ENCODE measurements at regions not wholly inside any gene's neighbourhood (a gene's known extent, or its start where the extent isn't known, plus 50 kb on each side); places are given as distances from the start of the nearest gene placed in this dataset.
"Not testable (repeated sequence)": the region's sequence is repeated elsewhere in the genome, so short reads cannot be mapped to it uniquely, and the experiment has no call there.

GRCh38 chr16:65418435-65418834 is 296.6 kb upstream of the CDH11 start:
- no peak for DNase-seq (ENCODE audit: low read depth in 4 of 4, low spot score in 1 of 4)

DNA sequence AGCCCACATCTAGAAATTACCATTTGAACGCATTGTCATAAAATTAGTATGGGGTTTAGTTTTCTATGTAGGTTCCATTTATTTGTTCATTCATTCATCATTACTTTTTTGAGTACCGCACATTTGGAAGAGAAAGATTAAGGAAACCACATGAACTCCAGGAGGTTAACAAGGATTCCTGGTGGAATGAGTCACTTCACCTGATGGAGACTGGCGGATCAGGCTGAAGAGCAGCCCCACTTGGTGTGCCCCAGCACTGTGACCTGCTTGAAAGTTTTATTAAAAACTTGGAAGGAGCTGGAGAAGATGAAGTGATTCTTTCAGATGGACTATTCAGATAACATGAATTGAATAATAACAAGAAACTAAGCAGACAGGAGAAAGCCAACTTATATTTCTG is 293.6 kb upstream of the CDH11 start:
- no peak for DNase-seq (ENCODE audit: low read depth in 4 of 4, low spot score in 1 of 4)

- DNase-seq (ENCODE audit: low read depth in 4 of 4, low spot score in 1 of 4), result no peak
Observed at GRCh38 chr16:65414284-65414984, 292.6 kb upstream of the CDH11 start.

- no peak for DNase-seq (ENCODE audit: low read depth in 4 of 4, low spot score in 1 of 4)
Observed at GRCh38 chr16:65413861-65414260, 292.0 kb upstream of the CDH11 start.

GRCh38 chr16:65410801-65411200 is 288.9 kb upstream of the CDH11 start:
- DNase-seq (ENCODE audit: low read depth in 4 of 4, low spot score in 1 of 4), result no peak

GRCh38 chr16:65409510-65409909 is 287.6 kb upstream of the CDH11 start:
- no peak for DNase-seq (ENCODE audit: low read depth in 4 of 4, low spot score in 1 of 4)

DNA sequence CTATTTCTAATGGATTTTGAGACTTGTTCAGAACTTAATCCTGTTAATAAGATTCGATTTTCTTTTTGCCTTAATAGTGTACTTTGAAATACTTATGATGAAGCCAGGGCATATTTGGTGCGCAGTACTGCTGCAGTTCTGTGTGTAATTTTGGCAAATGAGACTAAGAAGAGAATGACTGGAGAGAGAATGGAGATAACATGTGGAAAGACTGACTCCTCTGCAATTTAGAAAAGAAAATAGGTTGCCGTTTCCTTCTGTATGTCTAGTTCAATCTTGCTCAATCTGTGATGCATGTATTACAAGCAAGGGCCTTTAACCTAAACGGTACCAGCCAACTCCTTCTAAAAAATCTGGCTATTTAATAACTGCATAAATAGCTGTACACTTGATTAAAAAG is 285.1 kb upstream of the CDH11 start:
- DNase-seq (ENCODE audit: low read depth in 4 of 4, low spot score in 1 of 4), result no peak

GRCh38 chr16:65406116-65406515 is 284.3 kb upstream of the CDH11 start:
- no peak for DNase-seq (ENCODE audit: low read depth in 4 of 4, low spot score in 1 of 4)

GRCh38 chr16:65394281-65394680 is 272.4 kb upstream of the CDH11 start:
- no peak for DNase-seq (ENCODE audit: low read depth in 4 of 4, low spot score in 1 of 4)

DNA sequence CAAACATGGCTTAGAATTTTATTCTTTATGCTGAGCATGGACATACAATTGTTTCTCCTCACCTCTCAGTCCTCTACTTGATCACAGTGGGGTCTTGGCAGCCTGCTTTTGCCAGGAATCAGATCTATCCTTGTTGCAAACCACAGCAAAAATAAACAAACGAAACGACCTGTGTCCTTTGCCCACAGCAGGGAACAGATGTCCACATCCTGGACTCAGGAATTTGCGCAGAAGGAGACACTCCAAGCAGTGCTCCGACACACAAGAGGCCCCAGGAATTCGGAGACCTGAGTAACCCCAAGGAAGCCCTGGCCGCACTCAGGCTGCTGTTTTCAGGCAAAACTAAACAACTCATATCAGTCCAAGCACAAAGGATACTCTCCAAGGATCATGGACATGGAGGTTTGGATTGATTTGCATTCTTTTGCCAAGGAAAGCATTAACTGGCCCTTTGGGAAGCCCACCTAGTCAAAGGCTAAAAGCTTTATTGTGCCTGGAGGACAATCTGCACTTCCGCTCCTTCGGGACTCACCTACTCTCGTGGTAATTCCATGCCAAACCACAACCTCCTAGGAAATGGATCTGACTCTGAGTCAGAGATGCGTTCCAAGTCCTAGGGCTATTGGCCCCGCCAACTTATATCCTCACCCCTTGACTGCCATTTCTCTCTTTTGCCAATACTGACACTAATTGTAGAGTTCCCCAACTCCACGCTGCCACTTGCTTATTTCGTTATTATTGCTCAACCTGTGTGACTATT is 271.1 kb upstream of the CDH11 start:
- DNase-seq (ENCODE audit: low read depth in 4 of 4, low spot score in 1 of 4), result no peak

DNA sequence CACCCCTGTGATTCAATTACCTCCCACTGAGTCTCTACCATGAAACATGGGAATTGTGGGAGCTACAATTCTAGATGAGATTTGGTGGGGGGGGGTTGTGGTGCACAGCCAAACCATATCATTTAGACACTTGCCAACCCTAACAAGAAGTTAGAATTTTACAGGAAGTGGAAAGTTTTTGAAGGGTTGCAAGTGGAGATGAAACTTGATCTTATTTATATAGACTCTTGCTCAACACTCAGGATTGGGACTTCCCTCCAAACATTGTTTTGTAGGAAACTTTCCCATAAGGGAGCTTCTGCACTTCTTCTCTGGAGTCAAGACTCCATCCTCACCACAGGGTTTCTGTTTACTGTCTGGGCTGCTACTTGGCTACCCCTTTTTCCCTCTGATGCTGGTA is 266.7 kb upstream of the CDH11 start:
- DNase-seq (ENCODE audit: low read depth in 4 of 4, low spot score in 1 of 4), result no peak

DNA sequence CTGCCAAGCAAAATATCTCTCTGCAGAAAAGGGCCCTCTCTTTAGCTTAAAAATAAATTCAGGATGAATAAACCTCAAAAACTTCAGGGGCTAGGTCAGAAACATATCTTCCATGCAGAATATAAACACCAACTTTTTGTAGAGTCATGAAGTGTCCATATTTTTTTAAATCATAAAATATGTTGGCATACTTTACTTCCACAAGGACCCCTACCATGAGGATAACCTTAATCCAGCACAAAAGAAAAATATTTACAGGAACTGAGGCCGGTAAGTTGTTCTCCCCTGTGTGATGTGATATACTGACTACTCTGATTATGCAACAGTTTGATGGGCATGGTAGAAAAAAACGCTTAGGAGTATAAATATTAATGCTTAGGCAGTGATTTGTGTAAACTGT is 264.8 kb upstream of the CDH11 start:
- no peak for DNase-seq (ENCODE audit: low read depth in 4 of 4, low spot score in 1 of 4)

GRCh38 chr16:65384441-65384840 is 262.6 kb upstream of the CDH11 start:
- no peak for DNase-seq (ENCODE audit: low read depth in 4 of 4, low spot score in 1 of 4)

DNA sequence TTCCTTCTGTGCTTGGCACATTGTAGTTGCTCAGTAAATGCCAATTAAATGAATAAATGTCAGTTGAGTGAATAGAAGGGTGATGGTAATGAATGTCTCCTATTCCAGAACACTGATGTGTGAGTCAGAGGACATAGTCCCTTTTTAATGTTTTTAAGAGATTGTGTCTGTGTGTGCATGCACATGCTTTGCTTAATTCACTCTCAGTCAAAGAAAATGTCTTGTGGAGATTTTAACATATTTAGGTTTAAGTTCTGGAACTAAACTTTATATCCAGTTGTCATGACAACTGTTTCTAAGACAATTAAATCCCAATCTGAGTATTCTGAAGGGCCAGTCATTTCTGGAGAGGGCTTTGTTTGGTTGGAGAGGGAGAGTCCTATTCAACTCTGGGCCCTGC is 255.3 kb upstream of the CDH11 start:
- DNase-seq (ENCODE audit: low read depth in 4 of 4, low spot score in 1 of 4), result no peak

- no peak for DNase-seq (ENCODE audit: low read depth in 4 of 4, low spot score in 1 of 4)
Observed at GRCh38 chr16:65376601-65377000, 254.7 kb upstream of the CDH11 start.

GRCh38 chr16:65375651-65376050 is 253.8 kb upstream of the CDH11 start:
- no peak for DNase-seq (ENCODE audit: low read depth in 4 of 4, low spot score in 1 of 4)

DNA sequence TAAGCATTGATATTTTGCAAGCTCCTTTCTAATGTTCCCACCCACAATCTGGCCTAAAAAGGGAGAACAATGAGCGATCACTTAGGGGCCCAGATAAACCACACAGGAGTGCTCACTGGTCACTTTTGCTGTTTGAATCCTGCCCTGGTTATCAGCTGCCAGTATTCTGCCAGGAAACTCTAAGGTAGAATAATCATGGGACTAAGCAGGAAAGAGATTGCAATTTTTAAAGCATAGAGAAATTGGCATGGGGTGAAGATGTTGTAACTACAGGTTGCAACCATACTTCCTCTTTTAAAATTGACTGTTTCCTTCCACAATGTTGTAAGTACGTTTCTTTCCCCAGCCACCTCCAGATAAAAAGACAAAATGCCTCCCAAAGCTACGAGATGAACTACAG is 251.2 kb upstream of the CDH11 start:
- DNase-seq (ENCODE audit: low read depth in 4 of 4, low spot score in 1 of 4), result no peak

DNA sequence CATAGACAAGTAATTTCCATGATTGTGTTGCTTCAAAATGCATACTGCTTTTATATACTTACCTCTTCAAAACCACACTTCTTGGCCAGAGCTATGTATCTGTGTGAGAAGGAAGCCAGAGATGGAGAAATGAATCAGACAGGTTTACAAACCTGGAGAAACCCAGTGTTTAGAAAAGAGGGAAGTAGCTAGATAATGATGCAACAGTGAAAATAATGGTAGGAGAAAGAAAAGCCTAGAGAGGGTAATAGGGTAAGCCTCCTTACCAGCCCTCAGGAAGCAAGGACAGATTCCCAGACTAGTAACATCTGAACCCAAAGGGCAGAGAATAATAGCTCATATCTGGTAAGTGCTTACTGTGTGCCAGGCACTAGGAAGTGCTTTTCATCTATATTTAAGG is 250.3 kb upstream of the CDH11 start:
- no peak for DNase-seq (ENCODE audit: low read depth in 4 of 4, low spot score in 1 of 4)

- DNase-seq (ENCODE audit: low read depth in 4 of 4, low spot score in 1 of 4), result no peak
Observed at GRCh38 chr16:65365732-65366715, 244.2 kb upstream of the CDH11 start.

- DNase-seq (ENCODE audit: low read depth in 4 of 4, low spot score in 1 of 4), result not testable (repeated sequence)
Observed at GRCh38 chr16:65356721-65357120, 234.9 kb upstream of the CDH11 start.

DNA sequence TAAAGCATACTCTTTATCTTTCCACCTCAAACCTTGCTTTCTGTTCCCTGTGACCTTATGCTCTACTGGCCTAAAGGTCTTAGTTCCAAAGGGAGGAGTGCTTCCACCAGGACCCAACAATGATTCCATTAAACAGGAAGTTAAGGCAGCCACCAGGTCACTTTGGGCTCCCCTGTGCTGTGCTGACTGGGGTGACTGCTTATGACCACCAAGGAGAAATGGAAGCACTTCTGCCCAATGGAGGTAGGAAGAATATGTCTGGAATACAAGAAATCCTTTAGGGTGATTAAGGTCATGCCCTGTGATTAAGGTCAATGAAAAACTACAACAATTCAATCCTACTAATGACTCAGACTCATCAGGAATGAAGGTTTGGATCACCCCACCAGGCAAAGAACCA is 233.8 kb upstream of the CDH11 start:
- no peak for DNase-seq (ENCODE audit: low read depth in 4 of 4, low spot score in 1 of 4)

- no peak for DNase-seq (ENCODE audit: low read depth in 4 of 4, low spot score in 1 of 4)
Observed at GRCh38 chr16:65353183-65353582, 231.3 kb upstream of the CDH11 start.
